NCI-H2107 treated with DMSO at 0.1 percent for 48 hours (cell line): ENCODE measurements at regions not wholly inside any gene's neighbourhood (a gene's known extent, or its start where the extent isn't known, plus 50 kb on each side); places are given as distances from the start of the nearest gene placed in this dataset.
"Not testable (repeated sequence)": the region's sequence is repeated elsewhere in the genome, so short reads cannot be mapped to it uniquely, and the experiment has no call there.

Experiments used
- DNase-seq: peaks from one replicate; lab custom pipeline; 2025; ENCODE audit not compliant: unreplicated experiment; lab: John Stamatoyannopoulos, UW

DNA sequence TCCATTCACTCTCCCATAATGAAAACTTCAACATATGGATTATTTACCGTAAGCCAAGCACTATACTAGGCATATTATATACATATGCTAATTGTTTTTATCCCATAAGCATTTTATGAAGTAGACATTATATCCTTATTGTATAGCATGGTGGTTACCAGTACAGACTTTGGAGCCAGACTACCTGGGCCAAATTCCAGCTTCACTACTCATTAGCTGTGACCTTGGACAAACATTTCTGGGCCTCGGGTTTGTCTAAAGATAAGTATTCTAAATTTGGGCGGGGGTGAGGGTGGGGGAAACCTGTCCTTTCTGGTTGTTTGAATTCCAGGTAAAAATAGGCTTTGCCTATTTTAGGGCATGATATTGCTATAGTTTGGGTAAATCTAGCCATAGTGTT lies 66.5 kb upstream of the P2RY1 start:
- no peak for DNase-seq

DNA sequence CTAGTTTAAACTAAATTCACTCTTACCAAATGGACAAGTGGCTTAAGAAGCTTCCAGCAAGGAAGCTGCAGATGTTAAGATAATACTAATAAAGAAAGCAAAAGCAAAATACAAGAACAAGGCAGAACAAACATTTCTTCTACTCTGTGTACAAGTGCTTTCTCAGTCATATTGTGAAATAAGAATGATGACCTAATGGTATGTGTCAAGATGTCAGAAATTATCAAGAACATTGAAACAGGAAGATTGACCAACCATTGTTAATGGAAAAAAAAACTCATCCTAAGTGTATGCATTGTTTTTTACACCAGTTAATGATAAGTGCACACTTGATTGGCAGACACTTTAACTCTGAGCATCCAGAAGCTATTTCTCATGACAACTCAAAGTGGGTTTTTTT lies 65.4 kb upstream of the P2RY1 start:
- no peak for DNase-seq

DNA sequence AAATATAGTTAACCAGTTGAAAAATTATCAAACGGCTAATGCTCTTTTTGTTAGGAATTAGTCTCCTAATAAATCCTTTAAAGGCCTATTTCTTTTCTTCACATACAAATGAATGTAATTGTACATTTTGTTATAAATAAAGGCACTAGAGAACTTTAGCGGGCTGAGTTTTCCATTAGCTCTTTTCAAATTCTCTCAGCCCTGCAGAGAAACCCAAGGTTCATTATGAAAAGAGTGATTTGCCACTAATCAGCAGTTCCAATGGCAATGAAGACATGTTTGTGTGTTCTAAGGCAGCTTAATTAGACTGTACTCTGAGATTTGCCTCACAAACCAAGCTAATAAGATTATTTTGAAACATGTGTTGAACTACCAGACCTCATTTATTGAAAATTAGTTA lies 64.6 kb upstream of the P2RY1 start:
- no peak for DNase-seq

DNA sequence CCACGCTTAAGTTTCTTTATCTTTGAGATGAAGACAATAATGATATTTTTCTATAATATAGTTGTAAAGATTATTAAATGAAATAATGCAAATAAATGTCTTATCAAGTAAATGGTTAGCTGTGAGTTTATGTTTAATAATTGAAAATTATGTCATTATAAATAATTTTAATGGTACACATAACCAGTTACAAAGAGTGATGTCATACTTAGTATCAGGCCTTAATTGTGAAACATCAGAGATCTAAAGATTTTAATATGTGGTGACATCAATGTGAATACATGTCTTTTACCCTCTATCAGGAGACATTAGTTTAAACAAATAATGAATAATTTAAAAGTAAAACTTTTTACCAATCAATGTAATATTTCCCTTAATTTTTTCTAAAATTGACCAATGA lies 63.8 kb upstream of the P2RY1 start:
- no peak for DNase-seq

DNA sequence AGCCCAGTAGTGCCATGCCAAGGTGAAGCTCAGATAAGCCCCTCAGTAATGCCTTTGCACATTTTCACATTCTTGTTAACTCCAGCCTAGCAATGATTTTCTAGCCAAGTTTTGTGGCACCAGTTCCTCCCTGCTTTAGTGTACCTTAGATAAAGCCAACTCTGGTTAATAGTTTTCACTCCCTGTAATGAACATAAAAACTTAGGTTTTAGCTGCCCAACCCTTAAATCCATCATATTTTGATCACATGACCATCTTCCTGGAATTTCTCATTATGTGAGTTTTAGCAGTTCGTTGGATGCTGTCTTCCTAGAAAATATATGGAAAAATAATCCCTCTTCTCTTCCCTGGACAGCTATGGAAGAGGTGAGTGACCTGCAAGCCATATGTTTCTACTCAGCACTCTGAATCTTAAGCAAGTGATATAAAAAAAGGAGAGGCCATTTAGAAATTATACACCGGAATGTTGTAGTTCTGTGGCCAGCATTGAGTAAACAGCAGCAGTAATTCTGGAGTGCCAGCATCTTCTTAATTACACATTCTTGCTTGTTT lies 62.2 kb upstream of the P2RY1 start:
- no peak for DNase-seq

DNA sequence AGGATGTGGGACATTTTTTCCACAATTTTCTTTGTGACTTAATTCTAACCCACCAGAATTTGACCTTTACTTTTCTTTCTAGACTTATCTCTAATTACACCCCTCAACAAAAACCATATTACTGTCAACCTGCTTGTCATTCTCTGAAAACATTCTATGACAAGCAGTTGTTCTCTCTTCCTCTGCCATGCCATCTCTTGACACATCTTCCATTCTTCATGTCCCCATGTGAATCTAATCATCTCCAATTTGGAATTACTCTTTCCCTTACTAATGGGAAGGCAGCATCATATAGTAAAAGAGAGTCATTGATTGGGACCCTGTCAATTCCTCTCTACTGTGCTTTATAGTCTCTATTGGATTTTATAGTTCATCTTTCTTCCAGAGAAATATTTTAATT lies 61.3 kb upstream of the P2RY1 start:
- no peak for DNase-seq

DNA sequence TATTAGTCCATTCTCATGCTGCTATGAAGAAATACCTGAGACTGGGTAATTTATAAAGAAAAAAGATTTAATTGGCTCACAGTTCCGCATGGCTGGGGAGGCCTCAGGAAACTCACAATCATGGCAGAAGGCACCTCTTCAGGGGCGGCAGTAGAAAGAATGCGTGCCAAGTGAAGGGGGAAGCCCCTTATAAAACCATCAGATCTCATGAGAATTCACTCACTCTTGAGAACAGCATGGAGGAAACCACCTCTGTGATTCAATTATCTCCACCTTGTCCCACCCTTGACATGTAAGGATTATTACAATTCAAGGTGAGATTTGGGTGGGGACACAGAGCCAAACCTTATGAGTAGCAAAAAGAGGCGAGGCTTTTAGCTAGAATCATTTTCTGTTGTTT lies 60.7 kb upstream of the P2RY1 start:
- DNase-seq: not testable (repeated sequence)

DNA sequence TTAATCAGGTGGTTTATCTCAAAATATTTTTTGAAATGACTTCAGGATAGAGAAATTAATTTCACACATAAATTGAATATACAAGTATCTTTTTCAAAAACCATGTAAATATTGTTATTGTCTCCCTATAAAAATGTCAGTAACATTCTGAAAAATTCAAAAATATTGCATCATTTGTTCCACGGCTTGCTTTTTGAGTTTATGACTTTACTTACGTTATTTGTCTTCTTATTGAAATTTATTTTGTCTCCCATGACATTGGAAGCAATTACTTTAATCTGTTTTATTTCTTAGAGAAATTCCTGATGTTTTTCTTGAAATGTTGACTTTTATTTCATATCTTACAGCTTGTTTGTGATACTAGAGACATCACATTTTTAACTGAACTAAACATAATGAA lies 56.9 kb upstream of the P2RY1 start:
- no peak for DNase-seq

DNA sequence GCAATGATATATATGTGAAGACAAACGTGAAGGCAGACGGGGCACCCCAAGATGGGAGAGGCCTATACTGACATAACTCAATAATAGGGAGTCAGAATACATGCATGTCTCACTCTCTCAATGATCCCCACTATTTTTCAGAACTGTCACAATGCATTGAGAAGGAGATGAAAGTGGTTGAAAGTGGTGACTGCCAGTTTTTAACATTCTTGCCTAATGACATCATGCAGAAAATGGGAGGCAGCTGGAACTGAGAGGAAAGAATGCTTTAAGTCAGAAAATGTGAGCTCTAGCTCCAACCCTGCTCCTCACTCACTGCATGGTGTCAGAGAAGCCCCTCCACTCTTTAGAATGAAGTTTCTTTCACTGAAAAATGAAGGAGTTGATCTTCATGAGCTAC lies 55.3 kb upstream of the P2RY1 start:
- no peak for DNase-seq

DNA sequence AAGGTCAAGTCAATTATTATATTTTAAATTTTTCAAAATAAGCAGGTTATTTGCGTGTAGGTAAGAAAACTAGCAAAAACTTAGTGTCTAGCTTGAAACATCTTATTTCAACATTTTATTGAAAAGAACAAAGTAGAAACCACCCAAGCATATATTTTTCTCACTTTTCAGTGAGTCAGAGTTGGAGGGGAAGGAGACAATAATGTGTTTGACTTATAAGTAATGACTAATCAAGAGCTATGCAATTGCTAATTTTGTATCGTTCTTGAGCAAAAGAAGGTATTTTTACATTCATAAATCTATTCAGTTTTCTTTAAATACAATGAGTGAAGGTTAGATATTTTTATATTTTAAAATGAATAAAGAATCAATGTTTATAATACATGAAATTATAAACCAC lies 54.4 kb upstream of the P2RY1 start:
- no peak for DNase-seq

DNA sequence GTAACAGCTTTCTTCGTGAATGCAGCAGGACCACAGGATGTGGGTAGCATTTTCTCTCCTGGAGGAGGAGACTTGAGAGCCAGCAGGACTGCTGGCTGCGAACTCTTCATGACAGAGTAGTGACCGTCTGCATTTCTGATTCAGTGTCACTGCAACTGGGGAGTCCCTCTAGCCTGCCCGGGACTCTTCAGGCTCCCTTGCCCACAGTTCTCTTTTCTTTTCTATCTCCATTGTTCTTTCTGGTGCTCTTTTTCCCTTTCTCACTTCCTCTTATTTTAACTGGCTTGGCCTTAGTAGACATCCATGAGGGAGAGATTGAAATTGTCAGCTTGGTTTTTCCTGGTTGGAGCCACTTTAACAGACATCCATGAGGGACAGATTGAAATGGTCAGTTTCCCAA lies 49.9 kb upstream of the P2RY1 start:
- no peak for DNase-seq
